GM19324 (cell line): ENCODE measurements at regions not wholly inside any gene's neighbourhood (a gene's known extent, or its start where the extent isn't known, plus 50 kb on each side); places are given as distances from the start of the nearest gene placed in this dataset.
"Not testable (repeated sequence)": the region's sequence is repeated elsewhere in the genome, so short reads cannot be mapped to it uniquely, and the experiment has no call there.

ENCODE experiments used
- ATAC-seq: cut with Tn5 transposase; IDR thresholded peaks from one replicate; pipeline ENCODE4 v1.9.1; 2021; ENCODE audit warnings: mild to moderate bottlenecking, moderate library complexity; ENCODE audit not compliant: unreplicated experiment, low FRiP score

DNA sequence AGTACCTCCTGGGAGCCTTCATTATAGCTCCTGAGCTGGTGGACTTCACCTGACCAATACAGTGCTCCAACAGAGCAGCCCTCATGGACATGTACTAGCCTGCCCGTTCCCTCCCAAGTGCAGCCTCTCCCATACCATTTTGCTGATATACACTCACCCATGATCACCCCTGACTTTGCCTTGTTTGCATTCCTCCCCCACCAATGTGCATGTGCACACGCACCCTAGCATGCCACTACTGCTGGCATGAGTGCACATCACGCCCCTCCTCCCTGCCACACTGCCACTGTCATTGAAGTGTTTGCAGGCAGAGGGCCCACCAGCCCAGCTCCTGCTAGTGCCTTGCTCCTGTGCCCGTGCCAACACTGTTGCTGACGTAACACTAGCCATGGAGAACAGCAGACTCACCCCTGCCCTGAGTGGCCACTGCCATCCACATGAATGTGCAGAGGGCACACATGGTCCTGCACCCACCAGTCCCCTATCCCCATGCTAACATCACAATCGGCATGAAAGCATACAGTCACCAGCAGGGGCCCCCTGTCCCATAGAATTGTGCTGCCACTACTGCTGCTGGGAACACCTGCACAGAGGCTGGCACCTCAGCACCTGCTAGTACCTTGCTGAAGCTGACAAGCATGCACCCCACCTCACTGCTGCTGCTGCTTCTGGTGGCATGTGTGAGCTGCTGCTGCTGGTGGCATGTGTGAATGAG is 110.3 kb downstream of the SINHCAF start:
- ATAC-seq: no peak

DNA sequence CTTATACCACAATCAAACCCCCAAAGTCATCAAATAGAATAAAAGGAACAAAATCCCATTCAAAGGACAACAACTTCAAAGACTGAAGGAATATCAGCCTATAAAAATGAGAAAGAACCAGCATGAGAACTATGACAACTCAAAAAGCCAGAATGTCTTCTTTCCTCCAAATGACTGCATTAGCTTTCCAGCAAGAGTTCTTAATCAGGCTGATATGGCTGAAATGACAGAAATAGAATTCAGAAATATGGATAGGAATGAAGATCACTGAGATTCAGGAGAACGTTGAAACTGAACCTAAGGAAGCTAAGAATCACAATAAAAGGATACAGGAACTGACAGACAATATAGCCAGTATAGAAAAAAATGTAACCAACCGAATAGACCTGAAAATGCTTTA is 109.5 kb downstream of the SINHCAF start:
- ATAC-seq: no peak

DNA sequence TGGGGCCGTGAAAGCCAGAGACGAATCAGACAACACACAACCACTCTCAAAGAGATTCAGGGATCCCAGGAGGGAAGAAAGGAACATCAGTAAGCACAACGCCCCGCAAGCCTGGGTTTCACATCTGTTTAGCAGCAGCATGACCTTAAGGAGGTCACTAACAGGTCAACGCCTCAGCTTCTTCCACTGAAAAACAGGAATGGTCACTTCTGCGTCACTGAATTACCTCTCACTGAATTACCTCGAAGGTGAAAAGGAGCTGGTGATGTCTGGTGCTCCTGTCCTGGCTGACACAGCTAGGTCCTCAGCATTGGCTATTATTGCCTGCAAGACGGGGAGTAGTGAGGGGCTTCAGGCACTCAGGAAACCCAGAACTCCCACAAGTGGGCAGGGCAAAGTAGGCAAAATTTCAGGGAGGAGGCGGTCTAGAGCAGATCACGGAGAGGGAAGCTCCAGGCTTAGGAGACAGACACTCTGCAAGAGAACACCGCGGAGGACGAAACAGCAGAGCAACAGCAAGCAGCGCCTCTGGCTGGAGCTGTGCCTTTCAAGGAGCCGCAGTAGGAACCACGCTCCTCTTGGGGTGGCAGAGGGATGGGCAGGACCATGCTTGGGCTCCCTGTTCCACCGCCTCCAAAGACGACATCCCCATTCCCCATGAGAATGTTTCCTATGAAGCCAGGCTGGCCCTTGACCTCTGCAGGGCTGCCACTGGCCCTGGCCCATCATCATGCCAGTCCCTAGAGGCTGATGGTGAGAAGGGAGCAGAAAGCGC is 108.4 kb downstream of the SINHCAF start:
- ATAC-seq: no peak

DNA sequence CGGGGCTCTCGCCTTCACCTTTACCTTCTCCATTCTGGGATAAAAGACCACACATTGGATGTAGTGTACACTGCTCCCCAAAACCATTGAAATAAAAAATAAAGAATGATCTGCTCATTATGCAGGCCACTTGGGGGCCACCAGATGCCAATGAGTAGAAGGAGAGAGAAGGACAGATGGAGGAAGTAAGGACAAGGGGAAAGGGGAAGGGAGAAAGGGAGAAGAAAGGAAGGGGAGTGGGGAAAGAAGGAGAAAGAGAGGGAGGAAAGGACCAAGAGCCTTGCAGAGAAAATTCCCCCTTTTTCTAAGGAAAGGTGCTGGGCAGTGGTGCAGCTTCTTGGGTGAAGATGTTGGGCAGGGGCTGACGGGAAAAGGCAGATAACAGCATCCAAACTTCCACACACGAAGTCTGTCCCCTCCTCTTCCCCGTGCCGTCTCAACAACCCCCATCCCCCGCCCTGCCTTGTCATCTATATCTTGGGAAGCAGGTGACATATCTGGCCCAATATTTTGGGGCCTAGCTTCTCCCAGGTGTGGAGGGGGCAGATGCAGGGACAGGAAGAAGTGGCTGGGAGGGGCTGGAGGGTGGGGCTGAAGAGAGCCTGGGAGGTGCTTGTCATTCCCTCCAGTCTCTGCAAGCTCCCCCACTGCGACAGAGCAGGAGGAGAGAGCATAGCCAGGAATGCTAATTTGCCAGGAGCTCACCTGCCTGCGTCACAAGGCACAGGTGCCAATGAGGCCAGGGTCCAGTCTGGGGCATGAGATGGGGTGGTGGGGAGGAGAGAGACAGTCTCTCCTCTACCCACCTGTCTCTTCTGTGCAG is 107.5 kb downstream of the SINHCAF start:
- ATAC-seq: no peak

DNA sequence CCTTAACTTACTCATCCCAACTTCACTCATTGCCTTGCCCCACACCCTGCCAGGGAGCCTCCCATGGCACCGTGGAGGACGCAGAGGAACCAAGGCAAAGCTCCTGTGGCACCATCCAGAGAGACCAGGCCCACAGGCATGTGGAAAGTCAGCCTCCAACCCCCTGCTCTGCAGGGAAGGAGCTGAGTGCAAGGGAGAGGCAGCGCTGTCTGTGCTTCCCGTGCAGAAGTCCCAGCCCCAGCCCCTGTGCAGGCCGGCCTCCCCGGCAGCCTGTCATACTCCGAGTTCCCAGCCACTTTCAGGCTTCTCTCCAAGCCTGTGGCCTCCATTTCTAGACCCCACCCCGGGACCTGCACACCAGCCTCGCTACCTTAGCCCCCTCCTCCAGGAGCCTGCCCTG is 106.4 kb downstream of the SINHCAF start:
- no peak for ATAC-seq

DNA sequence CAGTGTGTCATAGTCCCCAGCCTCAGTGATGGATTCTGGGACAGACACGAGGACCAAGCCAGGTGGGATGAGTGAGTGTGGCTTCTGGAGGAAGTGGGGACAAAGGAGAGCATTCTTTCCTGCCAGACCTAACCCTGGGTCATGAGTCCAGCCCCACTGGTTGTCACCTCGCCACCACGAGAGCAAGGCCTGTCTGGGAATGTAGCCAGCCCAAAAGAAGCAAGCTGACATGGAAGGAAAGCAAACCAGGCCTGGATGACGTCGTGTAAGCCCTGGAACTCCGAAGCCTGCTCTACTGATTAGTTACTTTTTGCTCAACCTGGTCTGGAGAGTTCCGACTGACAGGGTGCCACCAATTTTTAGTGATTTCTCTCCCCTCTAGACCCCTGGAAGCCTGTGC is 105.9 kb downstream of the SINHCAF start:
- ATAC-seq: no peak

DNA sequence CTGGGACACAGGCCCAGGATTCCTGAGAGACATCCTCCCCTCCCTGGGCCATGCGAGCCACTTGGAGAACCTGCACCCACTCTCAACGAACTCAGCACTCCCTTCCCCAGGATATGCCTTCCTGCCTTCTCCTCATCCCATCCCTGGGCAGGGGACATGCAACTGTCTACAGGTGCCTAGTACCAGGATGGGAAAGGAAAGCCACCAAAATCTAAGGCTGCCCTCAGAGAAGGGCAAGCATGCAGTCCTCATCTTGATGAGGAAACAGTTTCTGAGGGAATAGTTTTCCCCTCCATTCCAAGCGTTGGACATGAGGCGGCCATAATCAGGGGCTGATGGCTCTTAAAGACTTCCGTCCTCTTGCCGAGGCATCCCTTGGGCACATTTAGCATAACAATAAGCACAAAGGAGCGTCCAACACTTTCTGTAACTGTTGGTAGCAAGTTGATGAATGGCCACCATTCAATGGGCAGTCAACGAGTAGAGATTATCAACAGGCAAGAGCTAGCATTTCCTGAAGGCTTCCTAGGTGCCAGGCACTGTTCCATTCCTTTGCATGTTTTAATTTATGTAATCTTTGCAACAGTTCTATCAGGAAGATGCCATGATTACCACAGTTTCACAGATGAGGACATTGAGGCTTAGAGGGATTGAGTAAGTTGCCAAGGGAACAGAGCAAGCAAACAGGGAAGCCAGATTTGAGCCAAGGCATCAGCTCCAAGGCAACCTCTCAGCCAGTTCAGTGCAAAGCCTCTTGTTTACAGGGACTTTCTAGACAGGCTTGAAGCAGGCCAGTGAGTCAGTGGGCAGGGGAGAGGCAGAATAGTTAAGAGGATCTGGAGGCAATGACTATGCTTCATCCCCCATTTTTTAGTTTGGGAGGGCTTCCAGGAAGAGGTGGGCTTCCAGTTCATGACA is 105.1 kb downstream of the SINHCAF start:
- ATAC-seq: no peak

DNA sequence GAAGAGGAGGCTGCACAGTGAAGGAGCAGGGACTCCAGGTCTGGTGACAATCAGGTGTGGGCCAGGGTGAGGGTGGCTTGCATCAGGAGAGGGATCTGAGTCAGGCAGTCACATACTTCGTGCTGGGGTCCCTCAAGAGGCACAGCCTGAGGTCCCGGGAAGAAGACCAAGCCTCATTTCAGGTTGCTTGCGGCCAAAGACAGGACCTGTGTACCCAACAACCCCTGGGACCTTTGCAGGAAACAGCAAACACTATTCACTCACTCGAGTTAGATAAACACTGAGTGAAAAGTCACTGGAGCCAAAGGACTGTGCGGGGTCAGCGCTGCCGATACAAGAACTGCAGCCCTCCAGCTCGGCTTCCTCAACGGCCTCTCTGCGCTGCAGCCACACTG is 104.4 kb downstream of the SINHCAF start:
- ATAC-seq: no peak

DNA sequence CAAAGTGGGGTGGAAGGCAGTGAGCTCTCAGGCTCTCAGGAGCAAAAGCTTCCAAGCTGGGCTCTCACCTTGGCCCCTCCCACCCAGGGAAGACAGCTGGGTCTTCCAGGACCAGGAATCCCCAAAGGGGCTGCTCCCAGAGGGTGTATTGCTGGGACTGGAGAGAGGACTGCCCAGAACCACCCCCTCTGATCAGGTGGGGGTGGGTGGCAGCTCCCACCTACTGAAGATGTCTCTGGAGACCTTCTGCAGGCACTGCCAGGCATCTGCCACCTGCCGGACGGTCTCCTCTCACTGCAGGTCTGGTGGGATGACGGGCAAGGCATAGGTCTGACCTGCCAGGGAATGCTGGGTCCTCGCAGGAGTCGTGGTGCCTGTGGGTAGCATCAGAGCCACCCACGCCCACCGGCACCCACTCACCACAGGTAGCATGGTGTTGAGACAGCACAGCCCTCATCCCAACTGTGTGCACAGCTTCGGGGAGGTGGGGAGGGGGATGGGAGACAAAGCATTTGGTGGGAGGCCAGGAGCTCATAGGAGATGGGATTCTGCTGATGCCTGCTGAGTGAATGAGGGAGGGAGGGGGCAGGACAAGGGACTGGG is 103.2 kb downstream of the SINHCAF start:
- ATAC-seq: no peak

DNA sequence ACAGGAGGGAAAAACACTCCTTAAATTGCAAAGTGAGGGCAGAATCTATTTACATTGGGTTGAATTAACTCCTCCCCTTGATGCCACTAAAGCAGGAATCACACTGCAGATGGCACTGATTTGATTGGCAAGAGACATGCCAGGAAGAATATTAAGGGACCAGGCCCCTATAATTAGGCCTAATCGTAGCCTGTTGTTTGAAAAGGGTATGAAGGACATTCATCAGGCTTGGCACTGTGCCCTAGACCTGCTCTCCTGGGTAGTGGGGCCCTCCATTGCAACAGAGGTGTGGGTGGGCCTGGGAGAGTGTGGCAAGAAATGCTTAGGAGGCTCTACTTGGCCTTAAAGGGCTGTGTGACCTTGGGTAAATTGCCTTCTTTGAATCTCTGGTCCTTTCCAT is 102.3 kb downstream of the SINHCAF start:
- ATAC-seq: not testable (repeated sequence)

DNA sequence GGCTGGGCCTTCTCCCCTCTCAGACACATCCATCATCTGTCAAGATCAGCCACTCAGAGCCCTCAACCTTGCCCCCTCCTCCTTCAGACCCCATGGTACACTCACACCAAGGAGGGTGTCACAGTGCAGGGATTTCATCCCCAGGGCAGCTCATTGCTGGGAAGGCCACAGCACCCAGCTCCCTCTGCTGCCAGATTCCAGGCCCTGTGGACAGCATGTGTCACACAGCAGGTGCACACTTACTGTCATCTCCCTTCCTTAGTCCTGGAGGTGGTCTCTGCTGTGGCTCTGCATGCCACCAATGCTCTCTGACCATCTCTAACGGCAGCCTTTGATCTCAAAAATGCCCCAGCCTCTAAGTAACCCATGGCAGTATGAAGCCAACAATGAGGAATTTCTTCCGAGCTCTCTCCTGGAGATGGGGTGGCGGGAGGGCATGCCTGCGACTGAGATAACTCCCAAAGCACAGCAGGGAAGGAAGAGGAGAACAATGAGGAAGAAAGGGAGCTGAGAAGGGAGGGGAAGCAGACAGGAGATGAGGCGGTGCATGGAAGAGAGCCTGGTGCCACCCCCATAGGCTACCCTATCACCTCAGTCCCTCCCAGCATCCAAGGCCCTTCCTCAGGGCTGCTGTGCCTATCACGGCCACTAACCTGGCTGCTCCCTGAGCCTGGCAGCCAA is 101.0 kb downstream of the SINHCAF start:
- ATAC-seq: no peak

DNA sequence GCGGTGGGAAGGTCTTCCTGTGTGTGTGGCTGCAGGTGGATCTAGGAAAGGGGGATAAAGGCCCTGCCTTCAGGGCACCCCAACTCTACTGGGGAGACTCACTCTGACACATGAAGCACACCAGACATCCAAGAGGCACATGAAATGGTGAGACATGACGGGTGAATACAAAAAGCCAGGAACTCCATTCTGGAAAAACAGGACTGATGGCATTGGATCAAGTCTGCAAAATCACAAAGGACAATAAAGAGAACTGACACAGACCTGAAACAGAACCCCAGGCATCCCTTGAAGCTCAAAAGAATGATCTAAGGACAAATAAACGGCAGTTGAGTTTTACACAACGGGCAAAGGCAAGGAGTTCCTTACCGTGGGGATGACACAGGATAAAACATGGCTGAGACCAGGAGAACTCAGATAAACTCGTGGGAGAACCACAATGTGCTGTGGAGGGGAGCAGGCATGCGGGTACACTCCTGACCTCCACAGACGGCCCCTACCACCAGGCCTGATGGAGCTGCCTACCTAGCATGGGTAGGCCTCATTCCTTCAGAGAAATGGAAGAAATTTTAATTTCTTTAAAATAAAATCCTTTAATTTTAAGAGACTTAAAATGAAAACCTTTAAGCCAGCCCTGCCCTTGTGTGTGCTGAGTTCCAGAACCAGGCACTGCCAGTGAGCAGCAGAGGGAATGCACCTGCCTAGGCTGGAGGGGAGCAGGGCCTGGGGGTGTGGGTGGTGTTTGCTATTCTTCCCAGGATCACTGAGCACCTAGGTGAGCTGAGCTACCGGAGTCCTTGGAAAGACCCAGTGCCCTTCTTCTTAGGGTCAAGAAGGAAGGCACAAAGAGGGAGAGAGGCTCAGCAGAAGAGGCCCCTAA is 100.1 kb downstream of the SINHCAF start:
- no peak for ATAC-seq

DNA sequence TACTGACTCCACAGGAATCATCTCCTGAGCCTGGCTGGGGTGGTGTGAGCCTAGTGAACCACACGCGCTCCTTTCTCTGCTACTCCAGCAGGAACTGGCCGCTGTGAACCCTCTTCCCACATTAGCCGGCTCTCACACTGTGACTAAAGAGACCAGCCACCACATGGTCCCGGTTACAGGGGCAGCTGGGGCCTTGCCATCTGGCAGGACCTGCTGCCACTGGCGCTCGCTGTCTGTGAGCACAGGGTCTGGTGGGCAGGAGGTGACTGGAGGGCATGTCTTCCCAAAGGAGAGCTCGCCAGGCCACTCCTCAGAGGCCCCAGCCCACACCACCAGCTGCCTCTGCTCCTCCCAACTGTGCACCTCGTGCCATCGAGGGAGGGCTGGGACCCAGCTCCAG is 99.3 kb downstream of the SINHCAF start:
- ATAC-seq: no peak

DNA sequence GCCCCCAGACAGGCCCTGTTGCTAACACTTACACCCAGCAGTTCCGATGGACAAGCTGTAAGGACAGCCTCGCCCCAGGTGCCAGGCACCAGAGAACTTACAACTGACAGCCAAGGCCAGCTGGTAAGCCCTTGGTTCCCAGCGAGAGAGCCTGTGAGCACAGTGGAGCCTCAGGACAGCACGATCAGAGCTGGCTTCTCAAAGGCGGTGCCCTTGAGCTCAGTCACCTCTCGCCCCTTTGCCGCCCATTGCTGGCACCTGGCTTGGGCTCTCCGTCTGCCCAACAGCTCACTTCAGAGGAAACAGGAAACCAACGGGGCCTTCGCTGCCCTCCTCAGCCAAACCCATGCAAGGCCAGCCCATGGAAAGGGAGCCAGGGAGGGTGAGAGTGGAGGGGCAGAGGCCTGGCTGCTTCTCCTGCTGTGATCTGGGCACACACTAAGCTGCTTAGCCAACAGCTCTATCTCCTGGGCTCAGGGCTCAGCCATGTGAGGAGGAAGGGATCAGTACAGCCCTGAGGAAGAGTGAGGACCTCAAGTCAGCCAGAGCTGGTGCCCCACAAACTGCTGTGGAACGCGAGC is 98.5 kb downstream of the SINHCAF start:
- ATAC-seq: no peak

DNA sequence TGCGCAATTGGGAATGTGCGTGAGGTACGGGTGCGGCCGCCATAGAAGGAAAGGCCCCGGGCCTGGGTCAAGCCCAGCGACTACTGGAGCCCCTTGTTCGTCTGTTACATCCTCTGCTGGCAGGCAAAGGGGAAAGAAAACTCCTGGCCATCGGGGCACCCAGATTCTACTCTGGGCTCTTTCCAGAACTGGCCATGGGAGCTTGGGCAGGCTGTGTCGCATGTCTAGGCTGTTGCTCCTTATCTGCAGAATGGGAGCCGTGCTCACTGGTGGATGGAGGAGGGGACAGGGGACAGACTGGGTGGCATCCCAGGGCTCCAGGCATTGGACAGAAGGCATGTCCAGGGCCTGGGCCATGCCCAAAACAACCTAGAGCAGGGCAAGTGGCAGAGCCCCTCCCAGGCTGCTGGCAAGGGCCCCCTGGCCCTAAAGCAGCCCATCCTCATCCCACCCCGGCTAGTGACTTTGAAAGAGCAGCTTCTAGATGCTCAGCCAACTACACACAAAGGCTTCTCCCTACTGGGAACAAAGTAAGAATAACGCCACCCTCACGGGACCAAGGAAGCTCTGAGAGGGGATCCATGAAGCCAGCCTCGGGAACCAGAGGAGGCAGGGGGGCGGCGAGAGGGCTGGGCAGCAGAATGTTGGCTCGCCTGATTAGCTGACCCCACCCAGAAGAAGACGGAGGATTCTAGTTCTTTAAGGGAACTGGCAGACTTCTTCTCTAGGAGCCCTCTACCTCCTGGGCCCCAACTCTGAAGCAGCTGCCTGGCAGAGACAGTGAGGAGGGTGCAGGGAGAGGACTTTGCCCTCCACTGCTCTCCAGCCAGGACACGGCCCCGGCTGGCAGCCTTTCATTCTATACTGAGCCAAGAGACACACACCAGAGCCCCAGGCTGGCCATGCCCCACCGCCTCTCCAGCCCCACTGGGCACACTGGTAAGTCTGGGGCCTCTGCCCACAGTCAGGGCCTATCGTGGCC is 96.8 kb downstream of the SINHCAF start:
- no peak for ATAC-seq

DNA sequence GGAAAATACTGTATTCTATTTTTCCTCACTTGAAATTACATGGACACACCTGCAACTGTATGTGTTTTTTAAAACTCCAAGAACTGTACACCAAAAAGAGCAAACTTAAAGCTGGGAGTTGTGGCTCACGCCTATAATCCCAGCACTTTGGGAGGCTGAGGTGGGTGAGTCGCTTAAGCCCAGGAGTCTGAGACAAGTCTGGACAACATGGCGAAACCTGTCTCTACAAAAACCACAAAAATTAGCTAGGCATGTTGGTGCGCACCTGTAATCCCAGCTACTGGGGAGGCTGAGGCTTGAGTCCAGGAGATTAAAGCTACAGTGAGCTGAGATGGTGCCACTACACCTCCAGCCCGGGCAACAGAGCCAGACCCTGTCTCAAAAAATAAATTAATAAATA is 95.9 kb downstream of the SINHCAF start:
- no peak for ATAC-seq
